SK-N-MC (cell line): ENCODE measurements at regions not wholly inside any gene's neighbourhood (a gene's known extent, or its start where the extent isn't known, plus 50 kb on each side); places are given as distances from the start of the nearest gene placed in this dataset.

Experiments used
- EZH2 ChIP-seq: fragments of 200-600 bp; sonication (generic); IDR thresholded peaks from one replicate; pipeline ENCODE4 v1.6.1; 2017; ENCODE audit warnings: antibody characterized with exemption
- FOXP2 ChIP-seq: optimal IDR thresholded peaks from 2 replicates; pipeline ENCODE3; 2011; ENCODE audit warnings: mild to moderate bottlenecking, moderate library complexity; ENCODE audit not compliant: insufficient read depth; ENCODE audit errors: extremely low read length, control extremely low read depth
- POLR2AphosphoS5 ChIP-seq: IDR thresholded peaks from 2 replicates; pipeline ENCODE4 v1.6.1; 2012; ENCODE audit warnings: mild to moderate bottlenecking, low read depth, low read length, borderline replicate concordance

GRCh38 chr10:28478646-28479045, 54.3 kb upstream of the WAC start:
- TF ChIP-seq POLR2AphosphoS5 (no peak), EZH2 (no peak), FOXP2 (no peak)
